Astrocyte of the spinal cord (primary cell): ENCODE measurements at regions not wholly inside any gene's neighbourhood (a gene's known extent, or its start where the extent isn't known, plus 50 kb on each side); places are given as distances from the start of the nearest gene placed in this dataset.
"Not testable (repeated sequence)": the region's sequence is repeated elsewhere in the genome, so short reads cannot be mapped to it uniquely, and the experiment has no call there.

Experiments
- DNase-seq: peaks from one replicate; pipeline ENCODE4 v3.0.0; 2011; ENCODE audit warnings: low read depth, low spot score
- H3K4me3 ChIP-seq: 2 replicates; pipeline ENCODE4 v1.5.1; 2011; ENCODE audit warnings: low read depth, mild to moderate bottlenecking, low read length, moderate library complexity
- in situ Hi-C: cut with HindIII; loops from 2 replicates; pipeline ENCODE4 v1.10.0; 2017; ENCODE audit warnings: low sequenced_read_pairs
- TF ChIP-seq, protein P1 (sequence below): IDR thresholded peaks from 2 replicates; pipeline ENCODE4 v1.5.1; 2012; ENCODE audit warnings: low read depth, mild to moderate bottlenecking, low read length, inconsistent platforms

GRCh38 chr10:18880530-18880929, 168.1 kb upstream of the MALRD1 start:
- TF ChIP-seq, protein P1, sequence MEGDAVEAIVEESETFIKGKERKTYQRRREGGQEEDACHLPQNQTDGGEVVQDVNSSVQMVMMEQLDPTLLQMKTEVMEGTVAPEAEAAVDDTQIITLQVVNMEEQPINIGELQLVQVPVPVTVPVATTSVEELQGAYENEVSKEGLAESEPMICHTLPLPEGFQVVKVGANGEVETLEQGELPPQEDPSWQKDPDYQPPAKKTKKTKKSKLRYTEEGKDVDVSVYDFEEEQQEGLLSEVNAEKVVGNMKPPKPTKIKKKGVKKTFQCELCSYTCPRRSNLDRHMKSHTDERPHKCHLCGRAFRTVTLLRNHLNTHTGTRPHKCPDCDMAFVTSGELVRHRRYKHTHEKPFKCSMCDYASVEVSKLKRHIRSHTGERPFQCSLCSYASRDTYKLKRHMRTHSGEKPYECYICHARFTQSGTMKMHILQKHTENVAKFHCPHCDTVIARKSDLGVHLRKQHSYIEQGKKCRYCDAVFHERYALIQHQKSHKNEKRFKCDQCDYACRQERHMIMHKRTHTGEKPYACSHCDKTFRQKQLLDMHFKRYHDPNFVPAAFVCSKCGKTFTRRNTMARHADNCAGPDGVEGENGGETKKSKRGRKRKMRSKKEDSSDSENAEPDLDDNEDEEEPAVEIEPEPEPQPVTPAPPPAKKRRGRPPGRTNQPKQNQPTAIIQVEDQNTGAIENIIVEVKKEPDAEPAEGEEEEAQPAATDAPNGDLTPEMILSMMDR: no peak
- H3K4me3 ChIP-seq: no peak overlapping the region
- in situ Hi-C loops: no loop called here
- DNase-seq: no peak

- TF ChIP-seq, protein P1: no peak
- H3K4me3 ChIP-seq: no peak overlapping the region
- in situ Hi-C loops: no loop called here
- DNase-seq: peak; percentile 48
Measured at GRCh38 chr10:18886102-18886501, 162.5 kb upstream of the MALRD1 start.

- in situ Hi-C loops: no loop called here
- H3K4me3 ChIP-seq: no peak overlapping the region
- TF ChIP-seq, protein P1: no peak
- no peak for DNase-seq
Measured at GRCh38 chr10:18906636-18907035, 142.0 kb upstream of the MALRD1 start.

- in situ Hi-C loops, H3K4me3 ChIP-seq, DNase-seq: not testable (repeated sequence)
Measured at GRCh38 chr10:18917431-18917830, 131.2 kb upstream of the MALRD1 start.

GRCh38 chr10:18918532-18918931, 130.1 kb upstream of the MALRD1 start:
- in situ Hi-C loops: no loop called here
- H3K4me3 ChIP-seq: no peak overlapping the region
- peak; percentile 71 for DNase-seq
- TF ChIP-seq, protein P1: no peak

- H3K4me3 ChIP-seq: no peak overlapping the region
- in situ Hi-C loops: no loop called here
- TF ChIP-seq, protein P1: no peak
- DNase-seq: no peak
Measured at GRCh38 chr10:18949391-18949790, 99.2 kb upstream of the MALRD1 start.

DNA sequence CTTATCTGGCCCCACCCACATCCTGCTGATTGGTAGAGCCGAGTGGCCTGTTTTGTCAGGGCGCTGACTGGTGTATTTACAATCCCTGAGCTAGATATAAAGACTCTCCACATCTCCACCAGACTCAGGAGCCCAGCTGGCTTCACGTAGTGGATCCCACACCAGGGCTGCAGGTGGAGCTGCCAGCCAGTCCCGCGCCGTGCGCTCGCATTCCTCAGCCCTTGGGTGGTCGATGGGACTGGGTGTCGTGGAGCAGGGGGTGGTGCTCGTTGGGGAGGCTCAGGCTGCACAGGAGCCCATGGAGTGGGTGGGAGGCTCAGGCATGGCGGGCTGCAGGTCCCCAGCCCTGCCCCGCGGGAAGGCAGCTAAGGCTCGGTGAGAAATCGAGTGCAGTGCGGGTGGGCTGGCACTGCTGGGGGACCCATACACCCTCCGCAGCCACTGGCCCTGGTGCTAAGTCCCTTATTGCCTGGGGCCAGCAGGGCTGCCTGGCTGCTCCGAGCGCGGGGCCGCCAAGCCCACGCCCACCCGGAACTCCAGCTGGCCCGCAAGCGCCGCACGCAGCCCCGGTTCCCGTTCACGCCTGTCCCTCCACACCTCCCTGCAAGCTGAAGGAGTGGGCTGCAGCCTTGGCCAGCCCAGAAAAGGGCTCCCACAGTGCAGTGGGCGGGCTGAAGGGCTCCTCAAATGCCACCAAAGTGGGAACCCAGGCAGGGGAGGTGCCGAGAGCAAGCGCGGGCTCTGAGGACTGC, 97.4 kb upstream of the MALRD1 start:
- H3K4me3 ChIP-seq, DNase-seq, in situ Hi-C loops: not testable (repeated sequence)

DNA sequence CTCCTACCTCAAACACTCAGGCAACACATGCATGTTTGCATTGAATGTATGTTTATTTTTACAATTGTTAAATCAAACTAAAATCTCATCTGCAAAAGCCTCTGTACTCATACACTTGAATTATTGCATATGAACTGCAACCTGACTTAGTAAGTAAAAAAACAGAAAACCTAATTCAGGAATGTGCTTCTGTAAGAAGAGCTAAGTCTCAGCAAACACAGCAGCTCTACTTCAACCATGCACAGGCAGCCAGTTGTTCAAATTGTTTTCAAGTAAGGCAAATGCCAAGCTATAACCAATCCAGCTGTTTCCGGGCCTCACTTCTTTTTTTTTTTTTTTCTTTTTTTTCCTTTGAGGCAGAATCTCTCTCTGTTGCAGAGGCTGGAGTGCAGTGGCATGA, 93.5 kb upstream of the MALRD1 start:
- DNase-seq: no peak
- H3K4me3 ChIP-seq: no peak overlapping the region
- TF ChIP-seq, protein P1: no peak
- in situ Hi-C loops: no loop called here
